ENCODE measurements at regions not wholly inside any gene's neighbourhood (a gene's known extent, or its start where the extent isn't known, plus 50 kb on each side); places are given as distances from the start of the nearest gene placed in this dataset.
"Not testable (repeated sequence)": the region's sequence is repeated elsewhere in the genome, so short reads cannot be mapped to it uniquely, and the experiment has no call there.

DNA sequence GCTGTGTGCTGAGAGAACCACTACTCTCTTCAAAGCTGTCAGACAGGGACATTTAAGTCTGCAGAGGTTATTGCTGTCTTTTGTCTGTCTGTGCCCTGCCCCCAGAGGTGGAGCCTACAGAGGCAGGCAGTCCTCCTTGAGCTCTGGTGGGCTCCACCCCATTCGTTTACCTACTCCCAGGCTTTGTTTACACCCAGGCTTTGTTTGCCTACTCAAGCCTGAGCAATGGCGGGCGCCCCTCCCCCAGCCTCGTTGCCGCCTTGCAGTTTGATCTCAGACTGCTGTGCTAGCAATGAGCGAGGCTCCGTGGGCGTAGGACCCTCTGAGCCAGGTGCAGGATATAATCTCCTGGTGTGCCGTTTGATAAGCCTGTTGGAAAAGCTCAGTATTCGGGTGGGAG, 386.8 kb upstream of the ZMIZ1 start:
- TF ChIP-seq, protein P1, sequence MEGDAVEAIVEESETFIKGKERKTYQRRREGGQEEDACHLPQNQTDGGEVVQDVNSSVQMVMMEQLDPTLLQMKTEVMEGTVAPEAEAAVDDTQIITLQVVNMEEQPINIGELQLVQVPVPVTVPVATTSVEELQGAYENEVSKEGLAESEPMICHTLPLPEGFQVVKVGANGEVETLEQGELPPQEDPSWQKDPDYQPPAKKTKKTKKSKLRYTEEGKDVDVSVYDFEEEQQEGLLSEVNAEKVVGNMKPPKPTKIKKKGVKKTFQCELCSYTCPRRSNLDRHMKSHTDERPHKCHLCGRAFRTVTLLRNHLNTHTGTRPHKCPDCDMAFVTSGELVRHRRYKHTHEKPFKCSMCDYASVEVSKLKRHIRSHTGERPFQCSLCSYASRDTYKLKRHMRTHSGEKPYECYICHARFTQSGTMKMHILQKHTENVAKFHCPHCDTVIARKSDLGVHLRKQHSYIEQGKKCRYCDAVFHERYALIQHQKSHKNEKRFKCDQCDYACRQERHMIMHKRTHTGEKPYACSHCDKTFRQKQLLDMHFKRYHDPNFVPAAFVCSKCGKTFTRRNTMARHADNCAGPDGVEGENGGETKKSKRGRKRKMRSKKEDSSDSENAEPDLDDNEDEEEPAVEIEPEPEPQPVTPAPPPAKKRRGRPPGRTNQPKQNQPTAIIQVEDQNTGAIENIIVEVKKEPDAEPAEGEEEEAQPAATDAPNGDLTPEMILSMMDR (IDR thresholded peaks at IDR 0.05): not testable (repeated sequence)
- TF ChIP-seq POLR2A (IDR thresholded peaks at IDR 0.05): not testable (repeated sequence)

Data from tibial nerve (tissue), 3 donors.